ENCODE measurements at regions not wholly inside any gene's neighbourhood (a gene's known extent, or its start where the extent isn't known, plus 50 kb on each side); places are given as distances from the start of the nearest gene placed in this dataset.

- DNase-seq, result no peak
Observed at GRCh38 chr4:34724491-34724890, 1519.8 kb downstream of the ARAP2 start.

GRCh38 chr4:34731070-34731469, 1513.2 kb downstream of the ARAP2 start:
- DNase-seq, result peak; percentile 19

GRCh38 chr4:34732176-34732950, 1512.0 kb downstream of the ARAP2 start:
- DNase-seq, result no peak

- no peak for DNase-seq
Observed at GRCh38 chr4:34733185-34733941, 1511.0 kb downstream of the ARAP2 start.

- DNase-seq, result peak; percentile 57
Observed at GRCh38 chr4:34766935-34767334, 1477.4 kb downstream of the ARAP2 start.

GRCh38 chr4:34767407-34767806, 1476.9 kb downstream of the ARAP2 start:
- DNase-seq, result peak; percentile 65

GRCh38 chr4:34771632-34772031, 1472.7 kb downstream of the ARAP2 start:
- no peak for DNase-seq

GRCh38 chr4:34790131-34790530, 1454.2 kb downstream of the ARAP2 start:
- DNase-seq, result no peak

- DNase-seq, result no peak
Observed at GRCh38 chr4:34791209-34791608, 1453.1 kb downstream of the ARAP2 start.

GRCh38 chr4:34800953-34801352, 1443.4 kb downstream of the ARAP2 start:
- peak; percentile 6 for DNase-seq

GRCh38 chr4:34814266-34814665, 1430.0 kb downstream of the ARAP2 start:
- no peak for DNase-seq

- DNase-seq, result no peak
Observed at GRCh38 chr4:34824515-34824914, 1419.8 kb downstream of the ARAP2 start.

- DNase-seq, result no peak
Observed at GRCh38 chr4:34826660-34827059, 1417.7 kb downstream of the ARAP2 start.

GRCh38 chr4:34845926-34846325, 1398.4 kb downstream of the ARAP2 start:
- no peak for DNase-seq

GRCh38 chr4:34850421-34850820, 1393.9 kb downstream of the ARAP2 start:
- no peak for DNase-seq

- DNase-seq, result no peak
Observed at GRCh38 chr4:34850968-34851367, 1393.3 kb downstream of the ARAP2 start.

- DNase-seq, result no peak
Observed at GRCh38 chr4:34851411-34851810, 1392.9 kb downstream of the ARAP2 start.

GRCh38 chr4:34854451-34854850, 1389.9 kb downstream of the ARAP2 start:
- no peak for DNase-seq

GRCh38 chr4:34861666-34862065, 1382.6 kb downstream of the ARAP2 start:
- DNase-seq, result no peak

GRCh38 chr4:34878961-34879360, 1365.4 kb downstream of the ARAP2 start:
- DNase-seq, result peak; percentile 59

GRCh38 chr4:34880246-34880645, 1364.1 kb downstream of the ARAP2 start:
- no peak for DNase-seq

GRCh38 chr4:34891892-34892291, 1352.4 kb downstream of the ARAP2 start:
- no peak for DNase-seq

GRCh38 chr4:34893382-34893781, 1350.9 kb downstream of the ARAP2 start:
- DNase-seq, result no peak

- DNase-seq, result no peak
Observed at GRCh38 chr4:34920032-34920431, 1324.3 kb downstream of the ARAP2 start.

Data from DMS53 (cell line).